Right lobe of liver (tissue), 6 donors: ENCODE measurements at regions not wholly inside any gene's neighbourhood (a gene's known extent, or its start where the extent isn't known, plus 50 kb on each side); places are given as distances from the start of the nearest gene placed in this dataset.

Experiments used
- ATAC-seq, 4 donors: fragments of 200-7000 bp; cut with Tn5 transposase; one replicate each; pipeline ENCODE4 v1.9.1; 2020; ENCODE audit warnings: mild to moderate bottlenecking in 4 of 4, moderate library complexity in 4 of 4
- DNase-seq, 3 donors: peaks; one replicate each; pipeline ENCODE4 v3.0.0-alpha.2; 2020
- H3K27ac ChIP-seq, 3 donors: fragments of 200-600 bp; one replicate each; pipeline ENCODE4 v1.8.0; 2022
- H3K27me3 ChIP-seq, 2 donors: fragments of 200-600 bp; one replicate each; pipeline ENCODE4 v1.8.0; 2022
- H3K36me3 ChIP-seq, 4 donors: fragments of 200-600 bp; sonication (generic) in 1 of 4; one replicate each; pipeline versions ENCODE4 v1.5.1 to v1.8.0; 2017 to 2022; ENCODE audit warnings: control low read depth in 1 of 4
- H3K4me1 ChIP-seq, 4 donors: fragments of 200-600 bp; sonication (generic) in 1 of 4; one replicate each; pipeline versions ENCODE4 v1.5.1 to v1.8.0; 2017 to 2022; ENCODE audit warnings: control low read depth in 1 of 4
- H3K4me3 ChIP-seq, 3 donors: fragments of 200-600 bp; one replicate each; pipeline ENCODE4 v1.8.0; 2022
- H3K9me3 ChIP-seq, 4 donors: fragments of 200-600 bp; sonication (generic) in 1 of 4; one replicate each; pipeline versions ENCODE4 v1.5.1 to v1.8.0; 2017 to 2022; ENCODE audit warnings: control low read depth in 1 of 4
- POLR2A ChIP-seq: fragments of 450-650 bp; IDR thresholded peaks from one replicate; pipeline ENCODE4 v1.6.1; 2017; ENCODE audit warnings: antibody characterized with exemption, mild to moderate bottlenecking
- WGBS: methylation state at CpG from one replicate; pipeline ENCODE4 v1.1.6; 2018; ENCODE audit warnings: low coverage, low lambda C conversion rate; ENCODE audit not compliant: insufficient coverage; ENCODE audit errors: missing lambda C conversion rate; 5-methylcytosine and 5-hydroxymethylcytosine counted together
- intact Hi-C, 2 donors: fragments of 100-400 bp; cut with DNase I; formaldehyde crosslinking; loops; one replicate each; pipeline versions ENCODE4 v1.11.2 to v1.14.1; 2022
- TF ChIP-seq, protein P1 (sequence below), 4 donors: fragments of 200-600 bp in 3 of 4; fragments of 450-650 bp in 1 of 4; IDR thresholded peaks; one replicate each; pipeline versions ENCODE4 v1.5.1 to v1.8.0; 2016 to 2022; ENCODE audit warnings: antibody characterized with exemption in 4 of 4, mild to moderate bottlenecking in 2 of 4
- donor health status: DM: no; HTN: yes; CAD: no.
- donor health status: DM: no; HTN: no; CAD: no.
- donor health status: DM: no; HTN: no; CAD: no.
- donor health status: DM: no; HTN: yes; CAD: no.
- donor health status: DM: no; HTN: yes; CAD: no.

- Histone ChIP-seq H3K4me1 (no peaks in the 10 kb centered on the region), H3K27me3 (no peaks in the 10 kb centered on the region), H3K9me3 (no peaks in the 10 kb centered on the region), H3K27ac (no peak overlapping the region), H3K4me3 (no peak overlapping the region), H3K36me3 (no peaks in the 10 kb centered on the region)
- ATAC-seq (no peak), DNase-seq (no peak)
- TF ChIP-seq POLR2A = no peak
- TF ChIP-seq, protein P1, sequence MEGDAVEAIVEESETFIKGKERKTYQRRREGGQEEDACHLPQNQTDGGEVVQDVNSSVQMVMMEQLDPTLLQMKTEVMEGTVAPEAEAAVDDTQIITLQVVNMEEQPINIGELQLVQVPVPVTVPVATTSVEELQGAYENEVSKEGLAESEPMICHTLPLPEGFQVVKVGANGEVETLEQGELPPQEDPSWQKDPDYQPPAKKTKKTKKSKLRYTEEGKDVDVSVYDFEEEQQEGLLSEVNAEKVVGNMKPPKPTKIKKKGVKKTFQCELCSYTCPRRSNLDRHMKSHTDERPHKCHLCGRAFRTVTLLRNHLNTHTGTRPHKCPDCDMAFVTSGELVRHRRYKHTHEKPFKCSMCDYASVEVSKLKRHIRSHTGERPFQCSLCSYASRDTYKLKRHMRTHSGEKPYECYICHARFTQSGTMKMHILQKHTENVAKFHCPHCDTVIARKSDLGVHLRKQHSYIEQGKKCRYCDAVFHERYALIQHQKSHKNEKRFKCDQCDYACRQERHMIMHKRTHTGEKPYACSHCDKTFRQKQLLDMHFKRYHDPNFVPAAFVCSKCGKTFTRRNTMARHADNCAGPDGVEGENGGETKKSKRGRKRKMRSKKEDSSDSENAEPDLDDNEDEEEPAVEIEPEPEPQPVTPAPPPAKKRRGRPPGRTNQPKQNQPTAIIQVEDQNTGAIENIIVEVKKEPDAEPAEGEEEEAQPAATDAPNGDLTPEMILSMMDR (IDR thresholded peaks at IDR 0.05) = no peak
- WGBS = 72% methylated on average over 3 of the region's 3 CpGs
- intact Hi-C loops = no loop called here
Measured at GRCh38 chr2:83113953-83114352, 1345.1 kb downstream of the SUCLG1 start.

- intact Hi-C loops = no loop called here
- WGBS = 61% methylated on average over 2 of the region's 2 CpGs
- Histone ChIP-seq H3K9me3 (no peaks in the 10 kb centered on the region), H3K36me3 (no peaks in the 10 kb centered on the region), H3K4me3 (no peak overlapping the region), H3K4me1 (no peaks in the 10 kb centered on the region), H3K27me3 (no peaks in the 10 kb centered on the region), H3K27ac (no peak overlapping the region)
- DNase-seq (no peak), ATAC-seq (no peak)
- TF ChIP-seq, protein P1 (IDR thresholded peaks at IDR 0.05) = no peak
- TF ChIP-seq POLR2A = no peak
Measured at GRCh38 chr2:83112858-83113257, 1346.2 kb downstream of the SUCLG1 start.

DNA sequence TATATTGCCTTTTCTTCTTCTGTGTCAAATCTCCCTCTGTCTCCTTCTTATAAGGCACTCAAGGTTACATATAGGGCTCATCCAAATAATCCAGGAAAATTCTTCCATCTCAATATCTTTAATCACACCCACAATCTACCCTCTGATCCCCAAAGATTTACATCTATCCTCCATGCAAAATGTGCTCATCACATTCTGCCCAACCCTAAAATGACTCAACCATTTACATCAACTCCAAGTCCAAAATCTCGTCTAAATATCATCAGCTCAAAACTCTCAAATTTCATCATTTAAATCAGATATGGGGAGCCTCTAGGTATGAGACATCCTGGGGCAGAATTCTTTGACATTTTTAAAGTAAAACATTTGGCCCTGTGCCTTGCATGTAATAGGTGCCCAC, 1349.8 kb downstream of the SUCLG1 start:
- ATAC-seq = no peak
- no peak overlapping the region for H3K27ac ChIP-seq
- TF ChIP-seq, protein P1 (IDR thresholded peaks at IDR 0.05) = no peak
- TF ChIP-seq POLR2A = no peak

GRCh38 chr2:83106853-83107252, 1352.2 kb downstream of the SUCLG1 start:
- no peaks in the 10 kb centered on the region for H3K4me1 ChIP-seq
- H3K9me3 ChIP-seq = no peaks in the 10 kb centered on the region
- no peak overlapping the region for H3K27ac ChIP-seq
- no peak overlapping the region for H3K4me3 ChIP-seq
- no peak for TF ChIP-seq POLR2A
- TF ChIP-seq, protein P1 (IDR thresholded peaks at IDR 0.05) = no peak
- intact Hi-C loops = no loop called here
- H3K27me3 ChIP-seq = no peaks in the 10 kb centered on the region
- DNase-seq (no peak), ATAC-seq (no peak)
- H3K36me3 ChIP-seq = no peaks in the 10 kb centered on the region

More for the DNA sequence above, 1349.8 kb downstream of the SUCLG1 start:
- no peak for DNase-seq
- no peaks in the 10 kb centered on the region for H3K9me3 ChIP-seq
- no peaks in the 10 kb centered on the region for H3K36me3 ChIP-seq
- intact Hi-C loops = no loop called here
- no peak overlapping the region for H3K4me3 ChIP-seq
- no peaks in the 10 kb centered on the region for H3K4me1 ChIP-seq
- no peaks in the 10 kb centered on the region for H3K27me3 ChIP-seq
- 71% methylated on average over 1 of the region's 1 CpG for WGBS

DNA sequence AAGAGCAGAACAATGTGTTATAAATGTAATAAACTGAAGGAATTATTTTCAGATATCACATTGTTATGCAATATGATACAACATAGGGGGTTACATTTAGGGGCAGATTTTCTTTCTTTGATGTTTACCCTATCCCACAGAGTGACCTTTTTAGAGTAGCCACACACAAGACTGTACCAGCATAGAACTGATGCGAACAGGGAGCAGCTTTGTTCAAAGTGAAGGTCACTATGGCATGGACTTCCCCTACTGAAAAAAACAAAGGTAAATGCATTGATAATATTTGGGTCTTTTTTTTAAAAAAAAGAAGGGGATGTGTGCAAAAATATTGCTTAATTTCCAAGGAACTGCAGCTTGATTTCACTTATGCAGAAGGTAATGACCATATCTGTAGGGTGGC, 1354.9 kb downstream of the SUCLG1 start:
- H3K27ac ChIP-seq = no peak overlapping the region
- H3K27me3 ChIP-seq = no peaks in the 10 kb centered on the region
- ATAC-seq = no peak
- no peak for DNase-seq
- no peaks in the 10 kb centered on the region for H3K4me1 ChIP-seq
- no peaks in the 10 kb centered on the region for H3K9me3 ChIP-seq
- no peaks in the 10 kb centered on the region for H3K36me3 ChIP-seq
- intact Hi-C loops = no loop called here
- WGBS = 77% methylated on average over 1 of the region's 1 CpG
- TF ChIP-seq, protein P1 (IDR thresholded peaks at IDR 0.05) = no peak
- no peak for TF ChIP-seq POLR2A
- H3K4me3 ChIP-seq = no peak overlapping the region
